WTC11 (cell line): ENCODE measurements at regions not wholly inside any gene's neighbourhood (a gene's known extent, or its start where the extent isn't known, plus 50 kb on each side); places are given as distances from the start of the nearest gene placed in this dataset.

Experiments
- GABPB1 ChIP-seq: sonication (generic); formaldehyde crosslinking; IDR thresholded peaks from 2 replicates; pipeline ENCODE4 v1.8.1; 2023; ENCODE audit warnings: mild to moderate bottlenecking, missing genetic modification reagents
- TF ChIP-seq, protein P1 (sequence below): sonication (generic); formaldehyde crosslinking; IDR thresholded peaks from 2 replicates; pipeline ENCODE4 v1.8.0; 2022; ENCODE audit warnings: mild to moderate bottlenecking, missing genetic modification reagents
- TF ChIP-seq, protein P2 (sequence below): fragments of 200-600 bp; IDR thresholded peaks from 2 replicates; pipeline ENCODE4 v1.8.0; 2022; ENCODE audit warnings: antibody characterized with exemption
- TF ChIP-seq, protein P3 (sequence below): sonication (generic); formaldehyde crosslinking; conservative IDR thresholded peaks from 2 replicates; pipeline ENCODE4 v1.8.1; 2022; ENCODE audit warnings: mild to moderate bottlenecking, missing genetic modification reagents
- TF ChIP-seq, protein P4 (sequence below): sonication (generic); formaldehyde crosslinking; IDR thresholded peaks from 2 replicates; pipeline ENCODE4 v1.8.1; 2022; ENCODE audit warnings: low read depth, mild to moderate bottlenecking, moderate library complexity, missing genetic modification reagents, borderline replicate concordance

DNA sequence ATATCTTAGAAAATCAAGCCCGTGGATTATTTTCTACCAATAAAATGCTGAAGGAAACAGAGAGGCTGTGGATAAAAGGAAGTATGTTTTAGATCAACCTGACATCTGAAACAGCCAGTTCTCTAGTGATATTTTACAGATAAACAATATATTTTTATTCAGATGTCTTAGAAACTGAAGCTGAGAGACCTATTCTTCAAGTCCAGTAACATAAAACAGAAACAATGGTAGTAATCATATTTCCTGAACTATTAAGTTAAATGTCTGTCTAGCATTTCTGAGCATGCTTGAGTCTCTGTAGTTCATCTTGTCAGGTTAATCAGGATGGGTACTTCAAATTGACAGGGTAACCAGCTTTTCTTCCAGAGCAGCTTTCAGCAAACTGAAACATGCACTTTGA, 449.6 kb upstream of the TOM1L1 start:
- TF ChIP-seq, protein P1, sequence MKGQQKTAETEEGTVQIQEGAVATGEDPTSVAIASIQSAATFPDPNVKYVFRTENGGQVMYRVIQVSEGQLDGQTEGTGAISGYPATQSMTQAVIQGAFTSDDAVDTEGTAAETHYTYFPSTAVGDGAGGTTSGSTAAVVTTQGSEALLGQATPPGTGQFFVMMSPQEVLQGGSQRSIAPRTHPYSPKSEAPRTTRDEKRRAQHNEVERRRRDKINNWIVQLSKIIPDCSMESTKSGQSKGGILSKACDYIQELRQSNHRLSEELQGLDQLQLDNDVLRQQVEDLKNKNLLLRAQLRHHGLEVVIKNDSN: no peak
- no peak for TF ChIP-seq GABPB1 (CRISPR knock-in tag)
- TF ChIP-seq, protein P2, sequence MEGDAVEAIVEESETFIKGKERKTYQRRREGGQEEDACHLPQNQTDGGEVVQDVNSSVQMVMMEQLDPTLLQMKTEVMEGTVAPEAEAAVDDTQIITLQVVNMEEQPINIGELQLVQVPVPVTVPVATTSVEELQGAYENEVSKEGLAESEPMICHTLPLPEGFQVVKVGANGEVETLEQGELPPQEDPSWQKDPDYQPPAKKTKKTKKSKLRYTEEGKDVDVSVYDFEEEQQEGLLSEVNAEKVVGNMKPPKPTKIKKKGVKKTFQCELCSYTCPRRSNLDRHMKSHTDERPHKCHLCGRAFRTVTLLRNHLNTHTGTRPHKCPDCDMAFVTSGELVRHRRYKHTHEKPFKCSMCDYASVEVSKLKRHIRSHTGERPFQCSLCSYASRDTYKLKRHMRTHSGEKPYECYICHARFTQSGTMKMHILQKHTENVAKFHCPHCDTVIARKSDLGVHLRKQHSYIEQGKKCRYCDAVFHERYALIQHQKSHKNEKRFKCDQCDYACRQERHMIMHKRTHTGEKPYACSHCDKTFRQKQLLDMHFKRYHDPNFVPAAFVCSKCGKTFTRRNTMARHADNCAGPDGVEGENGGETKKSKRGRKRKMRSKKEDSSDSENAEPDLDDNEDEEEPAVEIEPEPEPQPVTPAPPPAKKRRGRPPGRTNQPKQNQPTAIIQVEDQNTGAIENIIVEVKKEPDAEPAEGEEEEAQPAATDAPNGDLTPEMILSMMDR: no peak
- TF ChIP-seq, protein P3, sequence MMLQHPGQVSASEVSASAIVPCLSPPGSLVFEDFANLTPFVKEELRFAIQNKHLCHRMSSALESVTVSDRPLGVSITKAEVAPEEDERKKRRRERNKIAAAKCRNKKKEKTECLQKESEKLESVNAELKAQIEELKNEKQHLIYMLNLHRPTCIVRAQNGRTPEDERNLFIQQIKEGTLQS: no peak
- TF ChIP-seq, protein P4, sequence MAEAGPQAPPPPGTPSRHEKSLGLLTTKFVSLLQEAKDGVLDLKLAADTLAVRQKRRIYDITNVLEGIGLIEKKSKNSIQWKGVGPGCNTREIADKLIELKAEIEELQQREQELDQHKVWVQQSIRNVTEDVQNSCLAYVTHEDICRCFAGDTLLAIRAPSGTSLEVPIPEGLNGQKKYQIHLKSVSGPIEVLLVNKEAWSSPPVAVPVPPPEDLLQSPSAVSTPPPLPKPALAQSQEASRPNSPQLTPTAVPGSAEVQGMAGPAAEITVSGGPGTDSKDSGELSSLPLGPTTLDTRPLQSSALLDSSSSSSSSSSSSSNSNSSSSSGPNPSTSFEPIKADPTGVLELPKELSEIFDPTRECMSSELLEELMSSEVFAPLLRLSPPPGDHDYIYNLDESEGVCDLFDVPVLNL (CRISPR knock-in tag): no peak
